ENCODE measurements at regions not wholly inside any gene's neighbourhood (a gene's known extent, or its start where the extent isn't known, plus 50 kb on each side); places are given as distances from the start of the nearest gene placed in this dataset.
"Not testable (repeated sequence)": the region's sequence is repeated elsewhere in the genome, so short reads cannot be mapped to it uniquely, and the experiment has no call there.

DNA sequence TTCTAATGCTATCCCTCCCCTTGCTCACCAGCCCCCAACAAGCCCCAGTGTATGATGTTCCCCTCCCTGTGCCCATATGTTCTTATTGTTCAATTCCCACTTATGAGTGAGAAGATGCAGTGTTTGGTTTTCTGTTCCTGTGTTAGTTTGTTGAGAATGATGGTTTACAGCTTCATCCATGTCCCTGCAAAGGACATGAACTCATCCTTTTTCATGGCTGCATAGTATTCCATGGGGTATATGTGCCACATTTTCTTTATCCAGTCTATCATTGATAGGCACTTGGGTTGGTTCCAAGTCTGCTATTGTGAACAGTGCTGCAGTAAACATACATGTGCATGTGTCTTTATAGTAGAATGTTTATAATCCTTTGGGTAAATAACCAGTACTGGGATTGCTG lies 480.2 kb upstream of the PTCHD4 start:
- TF ChIP-seq, protein P1, sequence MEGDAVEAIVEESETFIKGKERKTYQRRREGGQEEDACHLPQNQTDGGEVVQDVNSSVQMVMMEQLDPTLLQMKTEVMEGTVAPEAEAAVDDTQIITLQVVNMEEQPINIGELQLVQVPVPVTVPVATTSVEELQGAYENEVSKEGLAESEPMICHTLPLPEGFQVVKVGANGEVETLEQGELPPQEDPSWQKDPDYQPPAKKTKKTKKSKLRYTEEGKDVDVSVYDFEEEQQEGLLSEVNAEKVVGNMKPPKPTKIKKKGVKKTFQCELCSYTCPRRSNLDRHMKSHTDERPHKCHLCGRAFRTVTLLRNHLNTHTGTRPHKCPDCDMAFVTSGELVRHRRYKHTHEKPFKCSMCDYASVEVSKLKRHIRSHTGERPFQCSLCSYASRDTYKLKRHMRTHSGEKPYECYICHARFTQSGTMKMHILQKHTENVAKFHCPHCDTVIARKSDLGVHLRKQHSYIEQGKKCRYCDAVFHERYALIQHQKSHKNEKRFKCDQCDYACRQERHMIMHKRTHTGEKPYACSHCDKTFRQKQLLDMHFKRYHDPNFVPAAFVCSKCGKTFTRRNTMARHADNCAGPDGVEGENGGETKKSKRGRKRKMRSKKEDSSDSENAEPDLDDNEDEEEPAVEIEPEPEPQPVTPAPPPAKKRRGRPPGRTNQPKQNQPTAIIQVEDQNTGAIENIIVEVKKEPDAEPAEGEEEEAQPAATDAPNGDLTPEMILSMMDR (IDR thresholded peaks at IDR 0.05) = not testable (repeated sequence)
- not testable (repeated sequence) for TF ChIP-seq EP300 (IDR thresholded peaks at IDR 0.05); POLR2AphosphoS5 (IDR thresholded peaks at IDR 0.05); POLR2A (IDR thresholded peaks at IDR 0.05; ENCODE audit: low read depth)

All from esophagus muscularis mucosa (tissue), 4 donors.